Activated CD8-positive, alpha-beta memory T cell treated with anti-CD3 and anti-CD28 coated beads for 4 hours (primary cell): ENCODE measurements at regions not wholly inside any gene's neighbourhood (a gene's known extent, or its start where the extent isn't known, plus 50 kb on each side); places are given as distances from the start of the nearest gene placed in this dataset.

ENCODE experiments used
- DNase-seq, 2 donors: peaks; one replicate each; pipeline ENCODE4 v3.0.0-alpha.2; 2020; ENCODE audit warnings: low read depth in 2 of 2

GRCh38 chr3:59341459-59341858 is 291.6 kb upstream of the CFAP20DC start:
- no peak for DNase-seq

GRCh38 chr3:59339818-59340217 is 290.0 kb upstream of the CFAP20DC start:
- no peak for DNase-seq

DNA sequence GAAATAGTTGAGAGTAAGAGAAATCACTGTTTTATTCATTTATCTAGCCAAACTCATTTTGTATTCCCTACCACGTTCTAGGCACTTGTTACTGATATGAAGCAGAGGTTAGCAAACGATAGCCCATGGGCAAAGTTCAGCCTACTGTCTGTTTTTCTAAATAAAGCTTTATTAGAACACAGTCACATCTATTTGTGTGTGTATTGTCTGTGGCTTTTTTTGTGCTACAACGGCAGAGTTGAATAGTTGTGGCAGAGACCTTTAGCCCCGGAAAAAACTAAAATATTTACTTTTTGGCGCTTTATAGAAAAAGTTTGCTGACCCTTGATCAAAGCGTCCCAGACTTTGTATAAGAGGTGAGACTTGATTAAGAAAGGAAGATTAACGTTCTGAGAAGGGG is 289.1 kb upstream of the CFAP20DC start:
- DNase-seq: no peak

DNA sequence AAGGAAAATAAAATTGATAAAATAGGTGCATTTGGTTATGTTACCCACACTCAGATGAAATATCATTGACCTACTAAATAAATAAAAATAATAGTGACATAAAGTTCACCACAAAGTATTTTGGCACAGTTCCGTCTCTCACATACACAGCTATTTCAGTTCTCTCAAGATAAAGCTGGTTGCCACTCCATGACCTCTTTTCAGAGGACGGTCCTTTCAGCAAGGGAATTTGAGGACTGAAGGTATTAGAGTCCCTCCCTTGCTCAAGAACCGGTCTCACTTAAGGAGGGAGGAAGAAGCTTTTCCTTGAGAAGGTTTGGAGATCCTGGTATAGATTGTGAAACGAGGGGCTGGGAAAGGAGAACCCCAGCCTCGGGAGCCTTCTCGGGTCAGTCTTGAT is 285.5 kb upstream of the CFAP20DC start:
- no peak for DNase-seq

DNA sequence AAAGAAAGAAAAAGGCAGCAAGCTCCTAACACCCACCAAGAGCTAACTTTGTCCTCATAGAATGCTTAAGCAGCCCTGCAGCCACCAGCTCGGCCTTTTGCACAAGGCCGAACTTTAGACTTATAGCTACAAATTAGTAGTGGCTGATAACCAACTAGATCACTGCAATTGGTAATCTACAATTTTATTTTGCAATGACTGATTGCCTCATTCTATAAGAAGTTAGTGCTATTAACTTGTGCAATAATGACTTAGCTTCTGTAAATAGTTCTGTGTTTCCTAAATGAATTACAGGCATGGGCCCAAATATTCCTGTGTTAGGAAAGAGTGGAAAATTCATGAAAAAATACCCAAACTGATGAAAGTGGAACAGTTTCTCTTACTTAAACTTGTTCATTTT is 284.8 kb upstream of the CFAP20DC start:
- DNase-seq: no peak

DNA sequence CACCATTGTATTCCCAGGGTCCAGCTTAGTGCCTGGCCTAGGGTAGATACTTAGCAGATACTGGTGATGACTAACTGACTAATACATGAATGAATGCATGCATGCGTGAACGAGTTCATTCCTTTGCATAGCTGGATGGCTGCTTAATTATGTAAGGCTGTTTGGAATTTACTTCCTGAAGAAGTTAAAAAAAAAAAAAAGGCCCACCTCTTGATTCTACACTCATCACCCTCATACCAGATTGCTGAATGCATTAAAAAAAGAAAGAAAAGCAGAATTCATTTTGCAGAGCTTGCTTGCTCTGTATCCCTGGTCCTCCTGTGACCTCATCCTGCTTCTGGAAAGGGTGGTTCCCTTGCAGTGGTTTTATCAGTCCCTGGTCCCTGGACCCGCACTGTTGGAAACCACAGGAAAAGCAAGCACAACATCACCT is 277.6 kb upstream of the CFAP20DC start:
- DNase-seq: no peak

GRCh38 chr3:59326246-59327024 is 276.6 kb upstream of the CFAP20DC start:
- DNase-seq: no peak

DNA sequence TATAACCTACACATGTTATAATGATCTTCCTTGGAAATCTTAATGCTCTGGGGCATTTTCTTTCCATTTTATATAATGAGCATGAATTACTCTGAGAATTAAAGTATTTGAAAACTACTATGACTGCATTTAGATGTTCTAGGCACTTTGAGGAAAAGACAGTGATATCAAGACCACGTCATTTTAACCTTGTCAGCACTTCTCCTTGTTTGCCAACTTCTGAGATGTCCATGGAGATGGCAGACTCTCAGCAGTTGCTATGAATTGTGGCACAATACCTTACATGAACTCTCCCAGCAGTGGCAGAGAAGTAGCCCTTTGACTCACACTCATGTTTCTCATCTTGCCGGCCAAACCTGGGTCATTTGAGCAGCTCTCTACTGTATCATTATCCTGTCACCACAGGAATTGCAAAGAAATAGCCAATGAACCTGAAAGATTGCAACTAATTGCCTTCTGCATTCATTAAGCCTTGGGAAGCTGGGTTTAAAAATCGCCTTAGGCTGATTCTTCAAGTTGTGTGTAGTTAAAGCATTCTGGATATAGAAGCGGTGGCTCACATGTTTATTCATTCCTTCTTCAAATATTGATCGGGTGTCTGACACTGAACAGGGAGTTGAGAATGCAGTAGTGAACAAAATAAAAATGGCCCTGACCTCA is 272.2 kb upstream of the CFAP20DC start:
- DNase-seq: no peak

DNA sequence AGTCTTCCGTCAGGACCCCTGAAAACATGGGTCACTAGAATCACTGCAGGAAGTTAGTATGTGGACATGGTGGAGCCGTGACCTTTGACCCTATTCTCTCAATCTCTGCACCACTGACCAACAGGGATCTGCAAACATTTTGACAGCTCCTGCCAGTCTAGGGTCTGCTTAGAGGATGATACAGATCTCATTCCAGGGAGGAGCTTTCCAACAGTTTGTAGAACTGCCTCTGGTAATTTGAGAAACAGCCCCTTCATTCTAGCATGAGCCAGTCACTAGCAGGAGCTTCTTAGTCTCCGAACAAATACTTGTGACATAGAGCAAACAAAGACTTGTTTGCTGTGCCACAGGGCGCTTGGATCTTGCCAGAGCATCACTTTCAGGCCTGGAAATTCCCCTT is 270.3 kb upstream of the CFAP20DC start:
- DNase-seq: no peak

GRCh38 chr3:59319442-59319841 is 269.6 kb upstream of the CFAP20DC start:
- DNase-seq: no peak

DNA sequence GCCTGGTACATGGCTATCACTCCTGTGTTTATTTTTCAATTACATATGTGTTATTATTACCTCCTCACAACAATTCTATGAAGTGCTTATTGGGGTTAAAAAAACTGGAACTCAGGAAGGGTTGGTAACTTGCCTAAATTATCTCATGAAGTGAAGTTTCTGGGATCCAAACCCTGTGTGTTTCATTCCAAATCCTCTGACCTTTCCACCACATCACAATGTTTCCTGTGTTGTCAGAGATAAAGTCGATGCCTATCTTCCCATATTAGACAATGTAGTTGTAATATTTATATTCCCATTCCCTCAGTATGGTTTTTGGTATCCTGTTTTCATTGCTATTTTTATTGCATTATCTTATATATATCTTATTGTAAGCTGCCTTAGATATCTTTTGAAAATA is 269.1 kb upstream of the CFAP20DC start:
- no peak for DNase-seq

- DNase-seq: no peak
These were observed 267.6 kb upstream of the CFAP20DC start for GRCh38 chr3:59317386-59317785.

GRCh38 chr3:59316688-59317275 is 267.0 kb upstream of the CFAP20DC start:
- DNase-seq: no peak

DNA sequence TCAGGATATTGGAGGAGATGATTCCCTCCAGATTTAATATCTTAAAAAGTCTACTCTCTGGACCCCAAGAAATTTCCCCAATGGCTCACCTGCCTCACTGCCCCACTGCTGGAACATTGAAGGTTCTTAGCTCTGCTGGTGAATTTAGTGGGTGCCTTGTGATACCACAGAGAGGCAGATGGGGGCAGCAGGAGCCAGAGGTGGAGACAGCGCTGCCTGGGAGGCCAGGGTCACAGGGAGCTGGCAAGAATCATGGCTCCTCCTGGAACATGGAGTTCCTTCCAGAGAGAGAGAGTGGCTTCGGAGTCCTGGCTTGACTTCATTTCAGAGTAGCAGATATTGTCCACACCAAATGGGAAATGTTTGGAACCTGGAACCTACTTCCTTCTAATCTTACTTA is 263.5 kb upstream of the CFAP20DC start:
- peak in 1 of 2 donors; percentile 4 for DNase-seq

DNA sequence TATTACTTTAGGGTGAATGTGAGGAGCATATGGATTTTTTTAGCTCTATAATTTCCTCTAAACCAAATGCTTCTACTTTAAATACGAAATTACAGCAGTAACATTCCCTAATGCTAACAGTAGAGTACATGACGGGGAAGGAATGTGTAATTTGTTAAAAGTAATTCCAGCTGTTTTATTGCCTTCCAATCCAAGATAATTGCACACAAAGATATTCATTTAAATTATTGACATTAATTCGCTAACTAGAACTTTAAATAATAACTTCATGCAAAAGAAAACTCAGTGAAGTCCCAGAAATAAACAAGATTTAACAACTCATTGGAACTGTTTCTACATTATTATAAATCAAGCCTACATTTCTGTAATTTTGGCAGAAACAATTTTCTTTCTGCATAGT is 261.4 kb upstream of the CFAP20DC start:
- DNase-seq: no peak

DNA sequence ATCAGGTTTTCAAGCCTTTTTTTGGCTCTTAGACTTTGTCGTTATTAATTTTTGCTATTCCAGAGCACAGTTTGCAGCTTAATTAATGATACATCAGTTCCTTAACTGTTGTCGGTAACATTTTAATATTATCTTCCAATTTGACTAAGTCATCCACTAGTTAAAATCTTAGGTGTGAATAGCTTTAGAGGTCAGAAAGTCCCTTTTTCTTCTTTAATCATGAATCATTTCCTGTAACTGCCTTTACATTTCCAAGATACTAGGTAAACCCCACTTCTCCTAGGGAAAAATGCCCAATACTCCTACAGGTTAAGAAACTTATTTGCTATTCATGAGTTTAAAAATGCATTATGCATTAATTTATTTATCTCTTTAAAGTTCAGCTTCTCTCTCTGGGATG is 260.9 kb upstream of the CFAP20DC start:
- no peak for DNase-seq

GRCh38 chr3:59308684-59309083 is 258.9 kb upstream of the CFAP20DC start:
- no peak for DNase-seq

GRCh38 chr3:59308001-59308400 is 258.2 kb upstream of the CFAP20DC start:
- DNase-seq: no peak

DNA sequence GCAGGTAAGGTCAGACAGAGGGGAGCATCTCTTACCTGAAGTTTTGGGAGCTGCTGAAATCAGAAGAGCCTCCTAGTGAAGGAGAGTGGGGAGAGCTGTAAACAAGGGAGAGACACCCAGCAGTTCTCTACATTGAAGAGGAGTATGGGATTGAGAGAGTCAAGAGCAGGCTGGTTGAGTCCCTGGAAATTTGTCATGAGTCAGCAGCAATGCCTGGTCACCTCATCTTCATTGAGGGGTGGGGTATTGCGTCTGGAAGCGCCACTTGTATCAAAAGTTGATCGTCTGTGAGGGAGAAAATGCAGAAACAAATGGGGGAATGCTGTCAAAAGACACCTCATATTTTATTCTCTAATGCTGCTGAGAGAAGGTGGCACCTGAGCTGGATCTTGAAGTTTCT is 256.6 kb upstream of the CFAP20DC start:
- DNase-seq: no peak

DNA sequence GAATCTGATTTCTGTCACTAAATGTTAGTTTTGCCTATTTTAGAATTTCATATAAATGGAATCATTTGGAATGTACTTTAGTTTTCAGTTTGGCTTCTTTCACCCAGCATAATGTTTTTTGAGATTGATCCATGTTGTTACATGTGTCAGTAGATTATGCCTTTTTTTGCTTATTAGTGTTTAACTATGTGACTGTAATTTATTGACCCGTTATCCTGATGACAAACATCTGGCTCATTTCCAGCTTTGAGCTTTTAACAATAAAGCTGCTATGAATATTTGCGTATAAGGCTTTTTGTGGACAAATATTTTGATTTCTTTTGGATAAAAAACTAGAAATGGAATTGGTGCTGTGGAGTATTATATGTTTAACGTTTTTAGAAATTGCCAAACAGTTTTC is 254.5 kb upstream of the CFAP20DC start:
- no peak for DNase-seq

DNA sequence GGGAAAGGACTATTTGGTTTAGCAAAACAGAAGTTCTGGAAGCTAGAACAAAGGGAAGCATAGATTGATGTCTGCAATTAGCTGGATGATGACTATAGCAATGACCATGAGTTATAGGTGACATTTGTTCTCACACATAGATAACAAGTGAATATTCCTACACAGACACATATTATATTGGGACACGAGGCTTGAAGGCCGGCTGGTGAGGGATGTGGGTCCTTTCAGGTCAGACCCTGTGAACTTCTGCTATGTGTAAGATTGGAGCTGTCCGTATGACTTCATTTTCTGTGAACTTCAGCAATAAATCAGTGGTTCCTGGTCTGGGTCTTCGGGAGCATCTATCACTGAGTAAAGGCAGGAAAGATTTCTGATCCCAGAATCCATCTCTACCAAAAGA is 253.6 kb upstream of the CFAP20DC start:
- no peak for DNase-seq

DNA sequence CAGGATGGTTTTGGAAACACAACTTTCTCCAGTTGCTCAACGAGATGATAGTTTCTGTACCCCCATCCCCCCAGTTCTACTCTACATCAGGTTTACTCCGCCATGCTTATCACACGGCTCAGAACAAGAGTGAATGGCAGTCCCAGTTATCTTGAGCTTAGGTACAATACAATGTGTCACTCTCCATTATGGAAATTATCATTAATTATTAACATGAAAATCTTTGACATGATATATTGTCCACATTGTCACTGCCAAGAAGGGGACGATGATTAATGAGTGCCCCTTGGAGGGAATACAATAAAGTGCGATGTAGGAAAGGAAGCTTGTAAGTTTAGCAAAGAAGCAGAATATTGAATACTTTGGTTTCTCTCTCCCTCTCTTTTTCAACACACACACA is 252.6 kb upstream of the CFAP20DC start:
- no peak for DNase-seq

DNA sequence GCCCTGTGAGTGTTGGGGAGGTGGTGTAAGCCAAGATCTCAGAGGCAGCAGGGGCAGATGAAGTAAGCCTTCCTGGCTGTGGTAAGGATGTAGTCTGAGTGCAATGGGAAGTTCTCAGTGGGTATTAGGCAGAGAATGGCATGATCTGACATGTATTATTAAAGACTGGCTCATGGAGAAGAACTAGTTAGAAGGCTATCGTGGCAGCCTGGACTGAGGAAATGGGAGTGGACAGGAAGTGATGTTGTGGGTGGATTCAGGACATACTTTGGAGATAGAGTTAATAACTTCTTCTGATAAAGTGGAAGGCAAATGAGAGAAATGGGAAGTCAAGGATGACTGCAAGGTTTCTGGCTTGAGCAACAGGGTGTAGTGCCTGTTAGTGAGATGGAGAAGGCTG is 250.9 kb upstream of the CFAP20DC start:
- DNase-seq: no peak
